Middle frontal gyrus (tissue), 1 donor: ENCODE measurements at regions not wholly inside any gene's neighbourhood (a gene's known extent, or its start where the extent isn't known, plus 50 kb on each side); places are given as distances from the start of the nearest gene placed in this dataset.

Experiments used
- DNase-seq: peaks from one replicate; pipeline ENCODE4 v3.0.0-alpha.2; 2015; ENCODE audit warnings: low spot score; ENCODE audit errors: extremely low spot score

DNA sequence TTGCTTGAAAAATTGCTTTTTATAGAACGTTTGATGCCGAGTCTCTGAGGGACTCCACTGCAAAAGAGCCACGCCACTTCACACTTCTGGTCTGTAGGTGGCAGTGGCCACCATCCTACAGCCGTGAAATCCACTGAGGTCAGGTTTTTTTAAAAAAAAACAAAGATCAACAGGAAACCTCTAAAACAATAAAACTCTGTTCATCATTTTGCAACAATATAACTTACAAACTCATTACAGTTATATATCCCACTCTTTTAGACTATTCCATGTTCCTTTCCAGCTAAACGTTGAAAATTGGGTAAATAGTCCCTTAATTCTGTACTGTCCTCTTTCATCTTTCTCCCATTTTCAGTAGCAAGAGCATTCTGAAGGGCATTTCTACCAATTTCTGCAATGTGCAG lies 64.6 kb upstream of the FMN2 start:
- DNase-seq: peak; percentile 14

DNA sequence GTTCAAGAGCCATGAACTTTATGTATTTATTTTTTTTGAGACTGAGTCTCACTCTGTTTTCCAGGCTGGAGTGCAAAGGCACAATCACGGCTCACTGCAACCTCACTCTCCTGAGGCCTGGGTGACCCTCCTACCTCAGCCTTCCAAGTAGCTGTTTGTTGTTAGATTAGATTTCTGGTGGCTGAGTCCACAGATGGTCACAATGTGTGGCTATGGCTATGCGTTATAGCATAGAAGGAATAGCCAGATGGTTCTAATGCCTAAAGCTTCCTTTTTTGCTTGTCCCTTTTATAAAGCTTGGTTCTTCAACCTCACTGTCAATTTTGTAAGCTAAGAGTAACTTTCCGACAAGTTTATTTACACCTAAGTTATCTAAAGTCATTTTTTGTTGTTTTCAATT lies 62.3 kb upstream of the FMN2 start:
- no peak for DNase-seq

DNA sequence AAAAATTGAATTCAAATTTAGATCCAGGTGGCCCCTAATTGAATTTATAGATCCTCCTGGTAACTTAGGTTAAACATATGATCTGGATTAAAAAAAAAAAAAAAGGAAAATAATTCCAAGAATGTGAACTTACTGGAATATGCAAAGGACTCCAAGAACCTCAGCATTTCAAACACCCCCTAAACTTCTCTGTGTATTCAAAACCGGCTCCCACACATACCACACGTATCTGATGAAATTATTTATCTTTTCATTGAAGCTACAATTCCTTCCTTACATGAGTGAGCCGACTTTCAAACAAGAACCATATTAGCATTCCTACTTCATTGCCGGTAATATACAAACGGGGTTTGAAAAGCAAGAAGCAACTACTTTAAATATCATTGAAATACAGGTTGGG lies 61.4 kb upstream of the FMN2 start:
- no peak for DNase-seq

DNA sequence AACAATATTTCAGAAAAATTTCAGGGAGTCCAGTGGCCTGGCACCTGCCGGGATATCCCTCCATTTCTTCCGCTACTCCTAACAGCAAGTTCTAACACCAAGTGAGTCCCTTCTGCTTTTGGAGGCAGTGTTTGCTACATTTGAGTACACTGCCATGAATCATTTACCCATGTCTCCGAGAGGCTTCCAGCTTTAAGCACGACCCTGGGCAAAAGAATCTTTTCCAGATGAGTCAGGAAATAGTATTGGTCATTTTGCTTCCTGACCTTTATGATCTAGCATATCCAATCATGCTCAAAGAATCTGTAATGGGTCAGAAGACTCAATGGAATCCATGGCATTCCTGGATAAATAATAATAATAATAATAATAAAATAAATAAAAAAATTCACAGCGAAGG lies 60.7 kb upstream of the FMN2 start:
- DNase-seq: no peak

- DNase-seq: no peak
These were observed 60.3 kb upstream of the FMN2 start for GRCh38 chr1:240031414-240031813.

DNA sequence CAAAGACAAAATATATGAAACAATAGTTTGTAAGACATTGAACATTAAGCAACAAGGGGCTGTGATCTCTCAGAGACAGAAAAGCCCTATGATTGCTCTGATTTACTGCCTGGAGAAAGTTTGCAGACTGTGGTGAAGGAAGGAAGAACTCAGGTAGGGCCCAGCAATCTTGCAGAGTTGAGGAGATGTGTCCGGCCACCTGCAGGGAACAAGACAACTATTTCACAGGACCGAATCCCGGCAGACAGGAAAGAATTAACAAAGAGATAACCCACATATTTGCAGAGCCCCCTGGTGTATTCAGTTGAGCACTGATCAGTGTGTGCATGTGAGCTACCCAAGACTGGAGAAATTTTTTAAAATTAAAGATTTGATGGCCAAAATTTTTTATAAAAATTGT lies 58.3 kb upstream of the FMN2 start:
- no peak for DNase-seq

DNA sequence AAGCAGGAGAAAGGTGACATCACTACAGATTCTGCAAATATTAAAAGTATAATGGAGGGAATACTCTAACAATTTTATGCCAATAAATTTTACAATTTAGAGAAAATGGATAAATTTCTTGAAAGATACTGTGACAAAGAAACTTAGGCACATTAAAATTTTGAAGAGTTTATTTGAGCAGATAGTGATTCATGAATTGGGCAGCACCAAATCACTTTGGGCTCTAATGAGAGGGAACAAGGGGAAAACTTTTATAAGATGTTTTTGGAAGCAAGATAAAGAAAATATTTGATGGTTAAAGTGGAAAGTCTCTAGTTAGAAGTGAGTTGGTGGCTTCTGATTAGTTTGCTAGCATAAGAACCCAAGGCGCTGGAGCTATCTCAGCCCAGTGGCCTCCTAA lies 55.2 kb upstream of the FMN2 start:
- no peak for DNase-seq
